H9 (cell line): ENCODE measurements at regions not wholly inside any gene's neighbourhood (a gene's known extent, or its start where the extent isn't known, plus 50 kb on each side); places are given as distances from the start of the nearest gene placed in this dataset.

Source experiments
- DNase-seq: peaks from one replicate; pipeline ENCODE4 v3.0.0-alpha.2; 2017
- H2AFZ ChIP-seq: one replicate; pipeline ENCODE4 v1.6.1; 2013; ENCODE audit warnings: mild to moderate bottlenecking, low read length, control low read depth, moderate library complexity
- H2AK5ac ChIP-seq: 2 replicates; pipeline ENCODE4 v1.6.1; 2013; ENCODE audit warnings: low read length, control low read depth, mixed read lengths; ENCODE audit not compliant: insufficient read length
- H2BK120ac ChIP-seq: one replicate; pipeline ENCODE4 v1.6.1; 2013; ENCODE audit warnings: low read depth, mild to moderate bottlenecking, low read length, control low read depth, inconsistent platforms; ENCODE audit not compliant: poor library complexity, severe bottlenecking
- H2BK12ac ChIP-seq: 2 replicates; pipeline ENCODE4 v1.6.1; 2013; ENCODE audit warnings: low read length, control low read depth, mixed read lengths, low read depth; ENCODE audit not compliant: insufficient read length
- H2BK15ac ChIP-seq: 2 replicates; pipeline ENCODE4 v1.6.1; 2013; ENCODE audit warnings: low read depth, low read length, control low read depth
- H2BK20ac ChIP-seq: one replicate; pipeline ENCODE4 v1.6.1; 2013; ENCODE audit warnings: low read depth, mild to moderate bottlenecking, low read length, control low read depth, inconsistent platforms; ENCODE audit not compliant: poor library complexity, severe bottlenecking
- H2BK5ac ChIP-seq: 2 replicates; pipeline ENCODE4 v1.6.1; 2013; ENCODE audit warnings: low read length, control low read depth, mixed read lengths; ENCODE audit not compliant: insufficient read length
- H3K14ac ChIP-seq: 2 replicates; pipeline ENCODE4 v1.6.1; 2013; ENCODE audit warnings: low read length, control low read depth; ENCODE audit not compliant: insufficient read depth
- H3K18ac ChIP-seq: 2 replicates; pipeline ENCODE4 v1.6.1; 2013; ENCODE audit warnings: low read depth, mild to moderate bottlenecking, mixed read lengths, low read length, control low read depth; ENCODE audit not compliant: insufficient read length
- H3K23ac ChIP-seq: 2 replicates; pipeline ENCODE4 v1.6.1; 2013; ENCODE audit warnings: low read length, control low read depth, mixed read lengths, low read depth; ENCODE audit not compliant: insufficient read length
- H3K23me2 ChIP-seq: 2 replicates; pipeline ENCODE4 v1.6.1; 2013; ENCODE audit warnings: low read depth, mild to moderate bottlenecking, mixed read lengths, low read length, control low read depth; ENCODE audit not compliant: insufficient read length, poor library complexity, severe bottlenecking
- H3K27ac ChIP-seq: 2 replicates; pipeline ENCODE4 v1.5.1; 2013; ENCODE audit warnings: low read length, control low read depth, mixed read lengths, low read depth; ENCODE audit not compliant: insufficient read length
- H3K27me3 ChIP-seq: 2 replicates; pipeline ENCODE4 v1.6.1; 2013; ENCODE audit warnings: low read length, control low read depth, inconsistent platforms; ENCODE audit not compliant: insufficient read depth
- H3K4ac ChIP-seq: 2 replicates; pipeline ENCODE4 v1.6.1; 2013; ENCODE audit warnings: low read depth, mild to moderate bottlenecking, control low read depth, inconsistent platforms, low read length, moderate library complexity
- H3K4me1 ChIP-seq: 2 replicates; pipeline ENCODE4 v1.6.1; 2013; ENCODE audit warnings: low read length, control low read depth, inconsistent platforms; ENCODE audit not compliant: insufficient read depth
- H3K4me2 ChIP-seq: 2 replicates; pipeline ENCODE4 v1.6.1; 2013; ENCODE audit warnings: low read length, control low read depth, mixed read lengths; ENCODE audit not compliant: insufficient read length, insufficient read depth
- H3K56ac ChIP-seq: 2 replicates; pipeline ENCODE4 v1.6.1; 2013; ENCODE audit warnings: low read depth, mild to moderate bottlenecking, mixed read lengths, low read length, control low read depth; ENCODE audit not compliant: insufficient read length
- H3K79me1 ChIP-seq: 2 replicates; pipeline ENCODE4 v1.6.1; 2013; ENCODE audit warnings: low read depth, mild to moderate bottlenecking, moderate library complexity, low read length, control low read depth, inconsistent platforms; ENCODE audit not compliant: insufficient read depth, poor library complexity, severe bottlenecking
- H3K79me2 ChIP-seq: 2 replicates; pipeline ENCODE4 v1.6.1; 2013; ENCODE audit warnings: low read length, control low read depth, inconsistent platforms; ENCODE audit not compliant: insufficient read depth
- H3K9ac ChIP-seq: 2 replicates; pipeline ENCODE4 v1.6.1; 2013; ENCODE audit warnings: low read length, control low read depth, mixed read lengths; ENCODE audit not compliant: insufficient read length; ENCODE audit errors: extremely low read depth
- H3K9me3 ChIP-seq: one replicate; pipeline ENCODE4 v1.6.1; 2013; ENCODE audit warnings: low read depth, low read length, inconsistent platforms; ENCODE audit not compliant: control insufficient read depth
- H3T11ph ChIP-seq: one replicate; pipeline ENCODE4 v1.6.1; 2013; ENCODE audit warnings: mild to moderate bottlenecking, low read length, control low read depth, inconsistent platforms
- H4K20me1 ChIP-seq: one replicate; pipeline ENCODE4 v1.6.1; 2013; ENCODE audit not compliant: control insufficient read depth, insufficient read length, insufficient read depth
- H4K5ac ChIP-seq: 2 replicates; pipeline ENCODE4 v1.6.1; 2013; ENCODE audit warnings: low read depth, mild to moderate bottlenecking, mixed read lengths, low read length, control low read depth; ENCODE audit not compliant: insufficient read length
- H4K8ac ChIP-seq: replicated peaks from 2 replicates; pipeline ENCODE4 v1.6.1; 2013; ENCODE audit warnings: low read length, control low read depth, mixed read lengths, low read depth; ENCODE audit not compliant: insufficient read length
- H4K91ac ChIP-seq: 2 replicates; pipeline ENCODE4 v1.6.1; 2013; ENCODE audit warnings: low read depth, mild to moderate bottlenecking, moderate library complexity, mixed read lengths, low read length, control low read depth; ENCODE audit not compliant: insufficient read length
- H3K27ac Mint-ChIP-seq, 3 experiments: 2 replicates in 2 of 3; 3 replicates in 1 of 3; pipeline ENCODE4 v1.8.0; 2020 to 2021; ENCODE audit warnings: mixed read lengths in 3 of 3, mild to moderate bottlenecking in 1 of 3, moderate library complexity in 1 of 3
- H3K27me3 Mint-ChIP-seq: 2 replicates; pipeline ENCODE4 v1.8.0; 2021; ENCODE audit warnings: low read depth, mild to moderate bottlenecking, moderate library complexity, mixed read lengths
- H3K36me3 Mint-ChIP-seq, 3 experiments: 2 replicates in 2 of 3; 3 replicates in 1 of 3; pipeline ENCODE4 v1.8.0; 2020 to 2021; ENCODE audit warnings: low read depth in 3 of 3, mixed read lengths in 3 of 3; ENCODE audit not compliant: insufficient read depth in 1 of 3
- H3K4me1 Mint-ChIP-seq, 2 experiments: 2 replicates each; pipeline ENCODE4 v1.8.0; 2020; ENCODE audit warnings: mixed read lengths in 2 of 2
- H3K4me3 Mint-ChIP-seq, 2 experiments: 2 replicates in 1 of 2; 3 replicates in 1 of 2; pipeline ENCODE4 v1.8.0; 2020 to 2021; ENCODE audit warnings: mild to moderate bottlenecking in 2 of 2, mixed read lengths in 2 of 2, moderate library complexity in 1 of 2
- H3K9me3 Mint-ChIP-seq, 2 experiments: 2 replicates in 1 of 2; 3 replicates in 1 of 2; pipeline ENCODE4 v1.8.0; 2020; ENCODE audit warnings: mild to moderate bottlenecking in 2 of 2, mixed read lengths in 2 of 2, moderate library complexity in 1 of 2
- CTCF ChIP-seq: fragments of 200-600 bp; sonication (generic); conservative IDR thresholded peaks from 3 replicates; pipeline ENCODE4 v1.8.0; 2021; ENCODE audit warnings: antibody characterized with exemption, mild to moderate bottlenecking
- WGBS: extraction: QIAGEN DNeasy Blood & Tissue Kit; methylation state at CpG from one replicate; pipeline ENCODE4 v1.1.7; 2013; ENCODE audit warnings: missing lambda C conversion rate, low lambda C conversion rate, mixed read lengths; ENCODE audit not compliant: insufficient read length; ENCODE audit errors: extremely low coverage; 5-methylcytosine and 5-hydroxymethylcytosine counted together

GRCh38 chr13:75146436-75146835 lies 335.5 kb downstream of the TBC1D4 start:
- no peaks in the 10 kb centered on the region for H3K36me3 Mint-ChIP-seq
- no peaks in the 10 kb centered on the region; a peak in 2 of 5 replicates for H3K9me3 Mint-ChIP-seq
- Histone ChIP-seq H4K8ac (no peak overlapping the region), H3K4me1 (no peaks in the 10 kb centered on the region), H2BK120ac (no peak overlapping the region), H3K14ac (no peak overlapping the region), H3K56ac (no peak overlapping the region), H4K20me1 (no peaks in the 10 kb centered on the region), H3K9ac (no peak overlapping the region), H2BK12ac (no peak overlapping the region), H3K23ac (no peak overlapping the region), H3K79me2 (no peaks in the 10 kb centered on the region), H3K18ac (no peak overlapping the region), H3K4ac (no peak overlapping the region), H3T11ph (no peak overlapping the region), H3K4me2 (no peak overlapping the region), H2AK5ac (no peak overlapping the region), H3K27ac (no peak overlapping the region), H3K27me3 (no peaks in the 10 kb centered on the region), H3K79me1 (no peaks in the 10 kb centered on the region), H4K91ac (no peak overlapping the region), H2BK15ac (no peak overlapping the region), H4K5ac (no peak overlapping the region), H3K23me2 (no peaks in the 10 kb centered on the region), H2AFZ (no peak overlapping the region), H3K9me3 (no peaks in the 10 kb centered on the region), H2BK5ac (no peak overlapping the region), H2BK20ac (no peak overlapping the region)
- H3K27me3 Mint-ChIP-seq: no peaks in the 10 kb centered on the region
- TF ChIP-seq CTCF: no peak
- DNase-seq: no peak
- no peak overlapping the region for H3K27ac Mint-ChIP-seq
- no peak overlapping the region for H3K4me3 Mint-ChIP-seq
- no peaks in the 10 kb centered on the region for H3K4me1 Mint-ChIP-seq
- WGBS: no CpG with 5 or more reads among the region's 1 CpG
